Activated T-helper 1 cell treated with anti-CD3 and anti-CD28 coated beads, Interleukin-12 subunit alpha, Interleukin-12 subunit beta, Interleukin-2, Interleukin-4 antibody, amounts not matched to agents 30 ng/mL and 10 ng/mL and 1 ng/mL, durations not matched to agents 14 hours and 24 hours and 36 hours (primary cell): ENCODE measurements at regions not wholly inside any gene's neighbourhood (a gene's known extent, or its start where the extent isn't known, plus 50 kb on each side); places are given as distances from the start of the nearest gene placed in this dataset.
"Not testable (repeated sequence)": the region's sequence is repeated elsewhere in the genome, so short reads cannot be mapped to it uniquely, and the experiment has no call there.

ENCODE experiments used
- DNase-seq: peaks from one replicate; pipeline ENCODE4 v3.0.0; 2021; ENCODE audit warnings: low spot score
- H3K27ac Mint-ChIP-seq: one replicate; pipeline ENCODE4 v1.8.0; 2021; ENCODE audit warnings: mild to moderate bottlenecking, mixed read lengths
- H3K27me3 Mint-ChIP-seq: one replicate; pipeline ENCODE4 v1.8.0; 2022; ENCODE audit warnings: mild to moderate bottlenecking, moderate library complexity, mixed read lengths; ENCODE audit not compliant: insufficient read depth
- H3K36me3 Mint-ChIP-seq: one replicate; pipeline ENCODE4 v1.8.0; 2021; ENCODE audit warnings: low read depth, mixed read lengths
- H3K4me1 Mint-ChIP-seq: one replicate; pipeline ENCODE4 v1.8.0; 2021; ENCODE audit warnings: low read depth, mixed read lengths
- H3K4me3 Mint-ChIP-seq: one replicate; pipeline ENCODE4 v1.8.0; 2021; ENCODE audit warnings: mild to moderate bottlenecking, moderate library complexity, mixed read lengths
- H3K9me3 Mint-ChIP-seq: one replicate; pipeline ENCODE4 v1.8.0; 2021; ENCODE audit warnings: mixed read lengths
- intact Hi-C: fragments of 100-400 bp; cut with micrococcal nuclease; formaldehyde crosslinking; loops from one replicate; pipeline ENCODE4 v1.15.1; 2024

GRCh38 chr5:145450286-145450885 is 384.8 kb downstream of the PRELID2 start:
- Mint-ChIP-seq H3K36me3 (no peaks in the 10 kb centered on the region), H3K27ac (no peak overlapping the region), H3K27me3 (no peaks in the 10 kb centered on the region), H3K9me3 (peaks cover 15% of the 10 kb centered on the region), H3K4me3 (no peak overlapping the region), H3K4me1 (no peaks in the 10 kb centered on the region)
- intact Hi-C loops = no loop called here
- no peak for DNase-seq

DNA sequence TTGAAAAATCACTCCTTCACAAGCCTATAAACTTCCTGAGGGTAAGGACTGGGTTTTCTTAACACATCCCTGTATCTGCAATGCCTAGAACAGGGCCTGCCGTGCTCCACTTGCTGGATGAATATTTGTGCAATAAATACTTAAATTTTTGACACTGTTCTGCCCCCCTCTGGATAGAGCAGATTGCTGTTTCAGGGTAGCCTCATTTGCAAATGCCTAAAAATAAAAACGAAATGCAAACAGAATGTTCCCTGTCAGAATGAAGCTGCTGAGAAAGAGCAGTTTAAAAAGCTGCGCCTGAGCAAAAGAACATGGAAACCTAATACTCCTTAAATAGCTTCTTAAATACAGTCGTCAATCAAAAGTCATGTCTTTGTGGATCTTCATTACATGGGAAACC is 385.3 kb downstream of the PRELID2 start:
- no peak for DNase-seq
- H3K27ac Mint-ChIP-seq = no peak overlapping the region
- H3K4me3 Mint-ChIP-seq = no peak overlapping the region
- H3K9me3 Mint-ChIP-seq = peaks cover 15% of the 10 kb centered on the region
- H3K4me1 Mint-ChIP-seq = no peaks in the 10 kb centered on the region
- no peaks in the 10 kb centered on the region for H3K27me3 Mint-ChIP-seq
- intact Hi-C loops = no loop called here
- H3K36me3 Mint-ChIP-seq = no peaks in the 10 kb centered on the region

GRCh38 chr5:145446875-145447274 is 388.3 kb downstream of the PRELID2 start:
- DNase-seq, H3K27ac Mint-ChIP-seq, H3K27me3 Mint-ChIP-seq, H3K36me3 Mint-ChIP-seq, H3K4me3 Mint-ChIP-seq, intact Hi-C loops, H3K4me1 Mint-ChIP-seq: not testable (repeated sequence)
- H3K9me3 Mint-ChIP-seq = peaks cover 15% of the 10 kb centered on the region

DNA sequence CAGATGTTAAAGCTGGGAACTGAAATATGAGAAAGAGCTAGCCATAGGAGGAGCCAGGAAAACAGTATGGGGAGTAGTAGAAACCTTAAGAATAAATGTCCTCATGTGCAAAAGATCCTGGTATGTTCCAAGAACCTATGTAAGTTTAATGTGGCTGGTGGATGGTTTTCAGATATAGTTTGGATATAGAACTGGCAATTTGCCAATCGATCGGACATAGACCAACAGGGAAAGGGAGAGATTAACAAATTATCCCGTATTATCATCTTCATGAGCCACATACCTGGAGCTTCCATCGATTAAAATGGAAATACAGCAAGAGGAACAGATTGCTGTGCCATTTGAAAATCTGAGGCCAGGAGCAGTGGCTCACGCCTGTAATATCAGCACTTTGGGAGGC is 388.7 kb downstream of the PRELID2 start:
- Mint-ChIP-seq H3K4me1 (no peaks in the 10 kb centered on the region), H3K27me3 (no peaks in the 10 kb centered on the region), H3K4me3 (no peak overlapping the region), H3K9me3 (peaks cover 16% of the 10 kb centered on the region), H3K36me3 (no peaks in the 10 kb centered on the region), H3K27ac (no peak overlapping the region)
- DNase-seq = no peak
- intact Hi-C loops = no loop called here

- H3K4me3 Mint-ChIP-seq = no peak overlapping the region
- H3K9me3 Mint-ChIP-seq = peaks cover 19% of the 10 kb centered on the region
Measured at GRCh38 chr5:145445027-145445426, 390.1 kb downstream of the PRELID2 start.

GRCh38 chr5:145443964-145444363 is 391.2 kb downstream of the PRELID2 start:
- Mint-ChIP-seq H3K4me3 (no peak overlapping the region), H3K27me3 (no peaks in the 10 kb centered on the region), H3K4me1 (no peaks in the 10 kb centered on the region), H3K9me3 (peaks cover 19% of the 10 kb centered on the region), H3K36me3 (no peaks in the 10 kb centered on the region), H3K27ac (no peak overlapping the region)
- intact Hi-C loops = no loop called here
- DNase-seq = no peak

More at GRCh38 chr5:145445027-145445426, 390.1 kb downstream of the PRELID2 start:
- H3K4me1 Mint-ChIP-seq = no peaks in the 10 kb centered on the region
- intact Hi-C loops = no loop called here
- no peak for DNase-seq
- no peaks in the 10 kb centered on the region for H3K36me3 Mint-ChIP-seq
- H3K27ac Mint-ChIP-seq = no peak overlapping the region
- H3K27me3 Mint-ChIP-seq = no peaks in the 10 kb centered on the region

- Mint-ChIP-seq H3K27me3 (no peaks in the 10 kb centered on the region), H3K27ac (no peak overlapping the region), H3K36me3 (no peaks in the 10 kb centered on the region), H3K4me3 (no peak overlapping the region), H3K4me1 (no peaks in the 10 kb centered on the region), H3K9me3 (peaks cover 13% of the 10 kb centered on the region)
- no peak for DNase-seq
- intact Hi-C loops = no loop called here
Measured at GRCh38 chr5:145443366-145443765, 391.8 kb downstream of the PRELID2 start.

DNA sequence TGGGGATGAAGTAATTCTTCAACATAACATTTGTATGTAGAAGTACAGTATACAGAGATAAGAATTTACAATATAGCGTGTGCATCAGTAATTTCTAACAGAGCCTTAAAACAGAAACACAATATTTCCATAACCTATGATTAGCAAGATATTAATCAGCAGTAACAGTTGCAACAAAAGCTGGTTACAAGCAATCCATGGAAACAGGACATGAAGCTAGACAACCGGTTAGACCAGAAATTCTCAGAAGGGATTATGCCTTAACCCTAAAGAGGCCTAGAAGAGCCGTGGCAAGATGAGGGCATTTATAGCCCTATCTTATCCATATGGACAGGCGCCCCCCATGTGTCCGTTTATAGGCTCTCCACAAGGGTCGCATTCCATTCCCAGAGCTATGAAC is 392.5 kb downstream of the PRELID2 start:
- H3K4me1 Mint-ChIP-seq, H3K27ac Mint-ChIP-seq, intact Hi-C loops, H3K36me3 Mint-ChIP-seq, H3K4me3 Mint-ChIP-seq, H3K27me3 Mint-ChIP-seq, DNase-seq: not testable (repeated sequence)
- H3K9me3 Mint-ChIP-seq = peaks cover 13% of the 10 kb centered on the region

GRCh38 chr5:145441228-145441627 is 393.9 kb downstream of the PRELID2 start:
- no peak overlapping the region for H3K4me3 Mint-ChIP-seq
- H3K4me1 Mint-ChIP-seq = no peaks in the 10 kb centered on the region
- H3K27ac Mint-ChIP-seq = no peak overlapping the region
- no peaks in the 10 kb centered on the region for H3K36me3 Mint-ChIP-seq
- intact Hi-C loops = no loop called here
- H3K9me3 Mint-ChIP-seq = peaks cover 11% of the 10 kb centered on the region
- DNase-seq = no peak
- H3K27me3 Mint-ChIP-seq = no peaks in the 10 kb centered on the region

DNA sequence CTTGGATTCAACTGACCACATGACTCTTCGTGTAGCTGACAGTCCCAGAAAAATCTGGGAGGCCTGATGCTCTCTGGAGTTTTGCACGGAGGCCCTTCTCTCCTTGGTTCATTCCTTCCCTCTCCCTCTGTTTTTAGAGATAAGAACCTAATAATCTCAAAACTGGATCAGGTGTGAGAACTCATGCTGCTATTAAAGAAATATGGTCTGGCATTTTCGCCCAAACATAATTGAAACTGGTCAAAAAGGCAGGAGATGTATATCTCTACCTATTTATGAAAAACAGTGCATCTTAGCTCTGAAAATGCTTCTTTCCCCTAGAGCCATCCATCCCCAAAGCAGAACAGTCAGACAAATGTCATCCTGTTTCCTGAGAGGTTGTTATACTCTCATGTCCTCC is 397.5 kb downstream of the PRELID2 start:
- Mint-ChIP-seq H3K36me3 (no peaks in the 10 kb centered on the region), H3K27me3 (no peaks in the 10 kb centered on the region), H3K4me1 (no peaks in the 10 kb centered on the region), H3K9me3 (peaks cover 9% of the 10 kb centered on the region), H3K4me3 (no peak overlapping the region), H3K27ac (no peak overlapping the region)
- intact Hi-C loops = no loop called here
- DNase-seq = no peak

GRCh38 chr5:145433077-145433476 is 402.1 kb downstream of the PRELID2 start:
- intact Hi-C loops = no loop called here
- Mint-ChIP-seq H3K36me3 (no peaks in the 10 kb centered on the region), H3K27me3 (no peaks in the 10 kb centered on the region), H3K27ac (no peak overlapping the region), H3K4me1 (no peaks in the 10 kb centered on the region), H3K4me3 (no peak overlapping the region), H3K9me3 (peaks cover 7% of the 10 kb centered on the region)
- DNase-seq = no peak

GRCh38 chr5:145429170-145429569 is 406.0 kb downstream of the PRELID2 start:
- Mint-ChIP-seq H3K4me3 (no peak overlapping the region), H3K36me3 (no peaks in the 10 kb centered on the region), H3K27ac (no peak overlapping the region), H3K4me1 (no peaks in the 10 kb centered on the region), H3K9me3 (peaks cover 32% of the 10 kb centered on the region), H3K27me3 (no peaks in the 10 kb centered on the region)
- intact Hi-C loops = no loop called here
- no peak for DNase-seq

- no peak for DNase-seq
Measured at GRCh38 chr5:145408048-145408341, 427.1 kb downstream of the PRELID2 start.

GRCh38 chr5:145407300-145408047 is 427.7 kb downstream of the PRELID2 start:
- Mint-ChIP-seq H3K27ac (no peak overlapping the region), H3K27me3 (no peaks in the 10 kb centered on the region), H3K9me3 (peaks cover 26% of the 10 kb centered on the region), H3K4me1 (no peaks in the 10 kb centered on the region), H3K36me3 (no peaks in the 10 kb centered on the region), H3K4me3 (no peak overlapping the region)
- no peak for DNase-seq
- intact Hi-C loops = no loop called here

More at GRCh38 chr5:145408048-145408341, 427.1 kb downstream of the PRELID2 start:
- no peak overlapping the region for H3K27ac Mint-ChIP-seq
- no peaks in the 10 kb centered on the region for H3K4me1 Mint-ChIP-seq
- no peaks in the 10 kb centered on the region for H3K36me3 Mint-ChIP-seq
- no peaks in the 10 kb centered on the region for H3K27me3 Mint-ChIP-seq
- intact Hi-C loops = no loop called here
- H3K9me3 Mint-ChIP-seq = peaks cover 26% of the 10 kb centered on the region
- no peak overlapping the region for H3K4me3 Mint-ChIP-seq
